Left ventricle myocardium superior (tissue), 1 donor: ENCODE measurements at regions not wholly inside any gene's neighbourhood (a gene's known extent, or its start where the extent isn't known, plus 50 kb on each side); places are given as distances from the start of the nearest gene placed in this dataset.

Experiments used
- ATAC-seq: fragments of 200-7000 bp; cut with Tn5 transposase; one replicate; pipeline ENCODE4 v1.9.1; 2020; ENCODE audit warnings: mild to moderate bottlenecking, moderate library complexity
- DNase-seq: peaks from one replicate; pipeline ENCODE4 v3.0.0-alpha.2; 2020
- intact Hi-C: fragments of 100-400 bp; cut with micrococcal nuclease; formaldehyde crosslinking; loops from one replicate; pipeline ENCODE4 v1.11.0; 2022
- donor health status: DM: no; HTN: yes; CAD: no; lungs with severe emphysema.

DNA sequence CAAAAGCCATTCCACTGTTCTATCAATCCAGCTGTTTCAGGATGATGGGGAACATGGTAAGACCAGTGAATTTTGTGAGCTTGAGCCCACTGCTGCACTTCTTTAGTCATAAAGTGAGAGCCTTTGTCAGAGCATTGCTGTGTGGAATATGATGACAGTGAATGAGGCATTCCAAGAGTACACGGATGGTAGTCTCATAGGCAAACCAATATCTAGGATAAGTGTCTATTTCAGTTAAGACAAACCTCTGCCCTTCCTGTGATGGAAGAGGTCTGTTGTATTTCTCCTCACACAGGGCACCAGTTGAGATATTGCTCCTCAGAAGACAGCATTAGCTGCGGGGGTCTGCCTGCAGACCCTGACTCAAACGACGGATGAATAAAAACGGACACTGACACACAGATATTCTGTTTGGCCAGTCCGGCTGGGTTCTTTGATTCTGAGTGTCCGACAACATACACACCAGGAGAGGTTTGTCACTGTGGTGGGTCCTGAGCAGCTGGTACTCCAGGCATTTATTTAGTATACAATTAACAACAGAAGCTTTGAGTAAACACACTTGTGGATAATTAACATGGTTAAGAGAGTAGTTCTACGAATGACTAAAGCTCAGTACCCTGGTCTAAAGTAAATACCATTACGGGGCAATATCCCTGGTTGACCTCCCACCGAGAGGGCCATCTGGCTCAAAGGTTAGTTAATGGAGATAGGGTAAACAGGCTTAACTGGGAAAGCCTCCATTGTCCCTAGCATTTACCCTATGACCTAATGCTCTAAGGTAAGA, 121.7 kb downstream of the ZNF280B start:
- ATAC-seq (no peak), DNase-seq (no peak)
- intact Hi-C loops: no loop called here

DNA sequence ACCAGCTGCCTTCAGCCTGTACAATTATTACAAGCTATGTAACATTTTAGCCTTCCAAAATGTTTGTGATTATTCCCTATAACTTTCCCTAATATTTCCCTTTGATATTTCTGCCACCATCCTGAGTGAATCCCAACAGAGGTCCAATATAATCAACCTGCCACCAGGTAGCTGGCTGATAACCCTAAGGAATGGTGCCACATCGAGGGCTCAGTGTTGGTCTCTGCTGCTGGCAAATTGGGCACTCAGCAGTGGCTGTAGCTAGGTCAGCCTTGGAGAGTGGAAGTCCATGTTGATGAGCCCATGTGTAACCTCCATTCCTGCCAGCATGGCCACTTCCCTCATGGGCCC, 121.2 kb downstream of the ZNF280B start:
- DNase-seq: no peak
- ATAC-seq: no peak
- intact Hi-C loops: no loop called here

GRCh38 chr22:22388090-22388489, 120.5 kb downstream of the ZNF280B start:
- no peak for DNase-seq
- intact Hi-C loops: no loop called here
- ATAC-seq: no peak

- intact Hi-C loops: no loop called here
- DNase-seq (no peak), ATAC-seq (no peak)
Observed at GRCh38 chr22:22388494-22388893, 120.0 kb downstream of the ZNF280B start.

DNA sequence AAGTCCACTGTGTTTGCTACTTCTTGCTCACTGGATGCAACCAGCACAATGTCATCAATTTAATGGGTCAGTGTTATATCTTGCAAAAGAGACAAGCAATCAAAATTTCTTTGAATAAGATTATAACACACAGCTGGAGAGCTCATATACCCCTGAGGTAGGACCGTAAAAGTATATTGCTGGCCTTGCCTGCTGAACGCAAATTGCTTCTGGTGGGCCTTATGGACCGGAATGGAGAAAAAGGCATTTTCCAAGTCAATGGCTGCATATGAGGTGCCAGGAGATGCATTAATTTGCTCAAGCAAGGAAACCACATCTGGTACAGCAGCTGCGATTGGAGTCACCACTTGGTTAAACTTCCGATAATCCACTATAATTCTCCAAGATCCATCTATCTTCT, 119.1 kb downstream of the ZNF280B start:
- DNase-seq: no peak
- intact Hi-C loops: no loop called here
- ATAC-seq: no peak

DNA sequence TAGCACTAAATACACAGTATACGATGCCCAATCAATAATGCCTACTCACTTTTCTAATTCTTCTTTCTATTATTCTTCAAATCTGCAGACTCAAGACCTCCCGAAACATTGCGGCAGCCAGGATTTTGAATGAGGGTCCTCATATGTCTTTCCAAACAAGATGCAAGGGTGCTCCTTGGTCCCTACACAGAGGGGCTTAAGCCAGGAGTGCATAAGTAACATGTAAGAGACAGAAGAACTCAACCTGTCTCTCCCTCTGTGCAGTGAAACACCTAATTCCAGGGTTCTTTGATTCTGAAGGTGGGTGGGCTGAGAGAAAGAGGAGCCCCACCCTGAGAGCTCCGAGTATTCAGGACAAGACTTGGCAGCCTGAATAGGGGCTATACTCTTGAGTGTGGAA, 117.6 kb downstream of the ZNF280B start:
- ATAC-seq: no peak
- DNase-seq: no peak
- intact Hi-C loops: no loop called here

GRCh38 chr22:22391543-22391942, 117.0 kb downstream of the ZNF280B start:
- intact Hi-C loops: no loop called here
- DNase-seq (no peak), ATAC-seq (no peak)

- DNase-seq (no peak), ATAC-seq (no peak)
- intact Hi-C loops: no loop called here
Observed at GRCh38 chr22:22392131-22392530, 116.4 kb downstream of the ZNF280B start.

DNA sequence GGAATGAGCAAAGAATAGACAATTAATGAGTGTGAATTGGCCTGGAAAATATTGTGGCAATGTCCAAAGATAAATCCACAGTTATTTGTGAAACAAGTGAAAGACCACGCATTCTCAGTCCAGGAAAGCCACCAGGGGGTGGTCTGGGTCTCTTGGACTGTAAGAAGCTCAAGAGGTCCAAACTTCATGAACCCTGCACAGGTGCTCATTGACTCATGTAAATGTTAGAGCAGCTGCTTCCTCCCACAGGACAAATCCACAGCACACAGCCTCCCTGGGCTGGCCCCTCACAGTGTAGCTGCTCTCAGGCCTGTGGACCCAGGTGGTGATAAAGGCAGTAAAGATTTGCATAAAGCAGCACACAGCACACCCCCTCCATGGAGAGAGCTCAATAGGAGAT, 114.0 kb downstream of the ZNF280B start:
- ATAC-seq: no peak
- DNase-seq: no peak
- intact Hi-C loops: no loop called here

GRCh38 chr22:22395245-22395644, 113.3 kb downstream of the ZNF280B start:
- DNase-seq: no peak
- ATAC-seq: no peak
- intact Hi-C loops: no loop called here

DNA sequence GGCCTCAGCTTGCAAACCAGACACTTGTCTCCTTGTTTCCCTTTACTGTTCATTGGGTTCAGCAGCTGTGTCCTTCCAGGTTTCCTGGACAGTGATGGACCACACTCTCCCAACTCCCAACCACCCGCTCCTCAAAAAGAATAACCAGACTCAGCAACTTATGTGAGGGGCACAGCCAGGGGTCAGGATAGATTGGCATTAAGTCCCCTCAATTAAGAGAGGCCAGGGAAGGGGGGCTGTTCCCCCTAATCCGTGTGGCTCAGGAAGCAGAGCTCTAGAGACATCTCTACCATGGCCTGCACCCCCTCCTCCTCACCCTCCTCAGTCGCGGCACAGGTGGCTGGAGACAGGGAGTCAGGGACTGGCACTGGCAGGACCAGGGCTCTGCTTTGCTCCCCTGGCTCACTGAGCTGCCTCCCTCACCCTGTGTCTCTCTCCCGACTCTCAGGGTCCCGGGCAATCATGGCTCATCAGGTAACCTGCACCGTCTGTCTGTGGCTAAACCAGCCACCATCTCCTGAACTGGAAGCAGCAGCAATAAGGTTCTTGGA, 111.7 kb downstream of the ZNF280B start:
- DNase-seq: no peak
- intact Hi-C loops: no loop called here

DNA sequence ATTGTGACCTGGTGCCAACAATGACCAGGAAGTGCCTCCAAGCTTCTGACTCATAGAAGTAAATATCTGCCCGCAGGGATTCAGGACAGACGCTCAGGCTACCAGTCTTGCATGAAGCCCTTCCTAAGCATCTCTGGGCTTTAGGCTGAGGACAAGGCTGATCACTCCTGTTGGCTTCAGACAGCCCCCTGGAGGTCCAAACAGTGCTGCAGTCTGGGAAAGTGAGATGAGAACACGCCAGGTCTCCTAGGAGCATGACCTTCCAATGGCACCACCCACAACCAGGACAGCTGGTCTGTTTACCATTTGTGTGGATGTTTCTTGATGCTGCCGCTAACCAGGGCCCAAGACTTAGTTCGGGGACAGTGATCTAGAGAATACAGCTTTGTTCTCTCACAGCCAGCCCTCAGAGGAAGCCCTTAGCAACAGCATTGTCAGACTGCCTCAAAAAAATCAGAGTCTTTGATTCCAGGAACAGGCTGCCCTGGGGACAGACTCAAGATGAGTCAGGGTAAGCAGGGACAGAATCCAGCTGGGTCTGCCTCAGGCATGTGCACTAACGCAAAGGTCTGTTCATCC, 111.2 kb downstream of the ZNF280B start:
- DNase-seq (peak; percentile 66), ATAC-seq (peak; percentile 91)
- intact Hi-C loops: no loop called here

More for the DNA sequence above, 111.7 kb downstream of the ZNF280B start:
- ATAC-seq: no peak

DNA sequence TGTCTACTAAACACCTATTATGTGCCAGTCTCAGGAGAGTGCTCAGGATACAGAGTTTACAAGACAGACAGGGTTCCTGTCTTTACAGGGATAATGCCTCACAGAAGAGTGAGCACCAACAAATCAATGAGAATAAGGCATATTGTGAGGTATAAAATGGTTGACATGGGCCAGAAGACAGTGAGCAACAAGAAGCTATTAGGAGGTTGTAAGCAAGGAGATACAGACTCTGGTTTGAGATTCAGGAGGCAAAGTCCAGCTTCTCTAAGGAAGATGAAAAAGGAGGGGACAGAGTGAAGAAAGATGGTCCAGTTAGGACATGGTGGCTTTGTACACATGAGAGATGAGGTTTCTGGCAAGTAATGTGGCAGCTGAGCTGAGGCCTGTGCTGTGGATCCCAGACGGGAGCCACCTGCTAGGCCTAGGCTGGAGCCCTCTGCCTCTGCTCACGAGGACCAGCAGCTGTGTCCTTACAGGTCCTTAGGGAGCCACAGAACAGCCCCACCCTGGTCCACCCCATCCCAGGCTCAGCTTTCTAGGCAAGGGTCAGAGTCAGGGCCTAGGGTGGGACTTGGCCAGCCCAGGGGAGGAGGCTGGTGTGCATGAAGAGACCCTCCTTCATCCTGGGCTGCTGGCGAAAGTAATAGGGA, 110.5 kb downstream of the ZNF280B start:
- intact Hi-C loops: no loop called here
- DNase-seq (peak; percentile 72), ATAC-seq (peak; percentile 84)

GRCh38 chr22:22398530-22399327, 109.8 kb downstream of the ZNF280B start:
- ATAC-seq (no peak), DNase-seq (no peak)
- intact Hi-C loops: no loop called here

DNA sequence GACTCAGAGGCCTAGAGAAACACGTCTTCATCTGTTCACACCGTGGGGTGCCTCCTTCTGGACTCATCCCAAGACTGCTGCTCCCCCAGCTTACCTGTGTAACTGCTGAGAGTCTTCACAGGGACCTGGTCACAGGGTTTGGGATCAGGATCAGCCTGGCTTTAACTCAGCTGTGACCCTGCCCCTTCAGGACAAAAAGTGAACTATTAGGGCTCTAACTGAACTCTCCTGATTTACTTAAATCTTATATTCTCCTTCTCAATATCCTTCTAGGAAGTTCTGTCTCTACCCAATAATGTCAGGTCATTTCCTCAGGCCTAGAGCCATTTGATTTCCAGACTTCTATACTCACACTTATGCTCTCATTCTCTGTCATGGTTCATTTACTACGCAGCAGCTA, 108.4 kb downstream of the ZNF280B start:
- ATAC-seq: no peak
- DNase-seq: no peak
- intact Hi-C loops: no loop called here

- no peak for DNase-seq
- no peak for ATAC-seq
Observed at GRCh38 chr22:22400964-22401363, 107.6 kb downstream of the ZNF280B start.

DNA sequence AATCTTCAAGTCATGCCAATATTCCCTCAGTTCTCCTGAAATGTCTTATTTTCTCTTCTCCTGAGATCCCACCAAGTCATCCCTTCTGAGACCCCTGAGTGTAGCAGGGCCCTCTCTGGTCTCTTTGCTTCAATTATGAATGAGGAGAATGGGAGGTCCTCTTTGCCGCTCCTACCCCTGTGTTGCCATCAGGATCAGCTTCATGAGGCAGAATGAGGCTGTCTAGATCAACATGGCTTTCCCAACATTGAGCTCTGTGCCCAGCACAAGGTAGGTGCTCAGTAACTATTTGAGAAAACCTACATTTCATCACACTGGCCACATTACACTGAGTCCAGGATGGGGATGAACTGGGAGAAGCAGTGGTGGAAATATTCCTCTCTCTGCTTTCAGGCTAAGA, 107.2 kb downstream of the ZNF280B start:
- DNase-seq (no peak), ATAC-seq (no peak)
- intact Hi-C loops: no loop called here

More at GRCh38 chr22:22400964-22401363, 107.6 kb downstream of the ZNF280B start:
- intact Hi-C loops: no loop called here

GRCh38 chr22:22403306-22403705, 105.2 kb downstream of the ZNF280B start:
- intact Hi-C loops: no loop called here
- no peak for ATAC-seq
- no peak for DNase-seq

- intact Hi-C loops: no loop called here
- ATAC-seq (no peak), DNase-seq (no peak)
Observed at GRCh38 chr22:22403771-22404170, 104.8 kb downstream of the ZNF280B start.
